KBM-7 (cell line): ENCODE measurements at regions not wholly inside any gene's neighbourhood (a gene's known extent, or its start where the extent isn't known, plus 50 kb on each side); places are given as distances from the start of the nearest gene placed in this dataset.

ENCODE experiments used
- DNase-seq: peaks from one replicate; pipeline ENCODE4 v3.0.0-alpha.2; 2015
- in situ Hi-C: fragments of 300-500 bp; cut with MboI; formaldehyde crosslinking; loops from 2 replicates; pipeline ENCODE4 v1.14.3; 2020; ENCODE audit warnings: low sequenced_read_pairs, low pct_unique_long_range_greater_than_20kb, mixed read lengths

DNA sequence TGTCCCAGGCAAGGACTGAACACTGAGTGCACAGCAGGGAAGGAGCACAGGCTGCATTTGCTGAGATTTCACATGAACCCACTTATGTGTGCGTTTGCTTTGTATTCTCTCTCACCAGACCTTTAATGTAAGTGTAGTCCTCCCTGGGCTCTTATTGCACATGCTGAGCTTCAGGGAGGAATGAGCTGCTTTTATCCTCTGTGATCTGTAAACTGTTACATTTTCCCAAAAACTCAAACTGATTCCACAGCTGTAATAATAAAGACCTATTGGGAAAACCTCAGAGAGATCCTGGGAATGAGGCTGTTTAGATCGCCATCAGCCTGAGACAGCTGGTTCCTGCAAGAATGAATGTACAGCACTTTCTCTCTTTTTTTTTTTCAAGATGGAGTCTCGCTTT is 53.6 kb upstream of the ADORA2B start:
- no peak for DNase-seq
- in situ Hi-C loops: no loop called here

DNA sequence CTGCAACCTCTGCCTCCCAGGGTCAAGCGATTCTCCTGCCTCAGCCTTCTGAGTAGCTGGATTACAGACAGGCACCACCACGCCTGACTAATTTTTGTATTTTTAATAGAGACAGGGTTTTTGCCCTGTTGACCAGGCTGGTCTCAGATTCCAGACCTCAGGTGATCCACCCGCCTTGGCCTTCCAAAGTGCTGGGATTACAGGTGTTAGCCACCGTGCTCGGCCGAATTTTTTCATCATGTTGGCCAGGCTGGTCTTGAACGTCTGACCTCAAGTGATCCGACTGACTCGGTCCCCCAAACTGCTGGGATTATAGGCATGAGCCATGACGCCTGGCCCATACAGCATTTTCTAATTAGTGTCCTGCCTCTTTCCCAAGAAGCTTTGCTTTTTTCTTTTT is 52.7 kb upstream of the ADORA2B start:
- in situ Hi-C loops: no loop called here
- no peak for DNase-seq

DNA sequence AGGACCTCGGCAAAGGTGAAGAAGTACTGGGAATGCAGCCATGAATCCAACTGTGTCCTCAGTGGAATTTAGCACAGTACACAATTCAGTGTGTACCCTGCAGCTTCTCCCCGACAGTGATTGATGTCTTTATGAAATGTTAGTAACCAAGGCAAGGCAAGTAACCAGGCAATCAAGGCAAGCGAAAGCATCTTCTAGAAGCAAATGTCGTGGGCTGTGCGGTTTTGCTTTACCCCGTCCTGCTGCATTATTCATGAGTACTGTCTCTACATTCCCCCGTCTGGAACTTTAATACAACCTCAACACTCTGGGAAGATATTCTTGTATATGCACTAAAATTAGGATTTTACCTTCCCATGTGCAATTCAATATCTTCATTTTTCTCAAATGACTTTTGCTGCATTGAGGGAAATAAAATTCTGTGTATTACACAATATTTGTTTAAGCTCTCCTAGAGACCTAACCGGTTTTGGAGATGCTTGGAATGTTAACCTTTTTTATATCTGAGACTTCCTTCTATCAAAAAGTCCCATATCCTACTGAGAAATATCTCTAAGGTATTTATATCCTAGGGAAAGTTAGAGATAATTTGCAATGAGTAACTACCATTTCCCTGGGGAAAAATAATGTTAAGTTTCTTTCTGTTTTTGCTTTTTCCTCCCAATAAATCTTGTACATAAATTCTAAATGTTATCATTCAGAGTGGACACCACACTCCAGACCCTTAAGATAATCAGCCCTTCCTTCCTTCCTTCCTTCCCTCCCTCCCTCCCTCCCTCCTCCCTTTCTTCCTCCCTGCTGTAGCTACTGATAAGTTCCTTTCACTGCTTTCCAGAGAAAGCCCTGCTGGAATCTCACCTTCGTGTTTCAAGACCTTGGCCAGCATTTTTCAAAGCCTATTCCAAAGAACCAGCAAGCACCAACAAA is 51.9 kb upstream of the ADORA2B start:
- in situ Hi-C loops: no loop called here

DNA sequence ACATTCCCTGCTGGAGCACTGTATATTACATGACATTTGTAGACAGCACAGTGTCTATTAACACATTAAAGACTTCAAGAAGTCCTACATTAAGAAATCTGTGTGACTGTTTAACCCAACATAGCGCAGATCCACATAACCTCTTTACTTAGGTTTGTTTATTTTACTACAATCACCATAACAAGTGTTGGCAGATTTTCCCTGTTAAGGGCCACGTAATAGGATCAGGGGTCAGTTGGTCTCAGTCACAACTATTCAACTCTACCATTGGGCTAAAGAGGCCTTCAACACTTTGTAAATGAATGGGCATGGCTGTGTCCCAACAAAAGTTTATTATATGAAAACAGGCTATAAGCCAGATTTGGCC is 51.3 kb upstream of the ADORA2B start:
- no peak for DNase-seq
- in situ Hi-C loops: no loop called here

More for the DNA sequence above, 51.9 kb upstream of the ADORA2B start:
- no peak for DNase-seq

DNA sequence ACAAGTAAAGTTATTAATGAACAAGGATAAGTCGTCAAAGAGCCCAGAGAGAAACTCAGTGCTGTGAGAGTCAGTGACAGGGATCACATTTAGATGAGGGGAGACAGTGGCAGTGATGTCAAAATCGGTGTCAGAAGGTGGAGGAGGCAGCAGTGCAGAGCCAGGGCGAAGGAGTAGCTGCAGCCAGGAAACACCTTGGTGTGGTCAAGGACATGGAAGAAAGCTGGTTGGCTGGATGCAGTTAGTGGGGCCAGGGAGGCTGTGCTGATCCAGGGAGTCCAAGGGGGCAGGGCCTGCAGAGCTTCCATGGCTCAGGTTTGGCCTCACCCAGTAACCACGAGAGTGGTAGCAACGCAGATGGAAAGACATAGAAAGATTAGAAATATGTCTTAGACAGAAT is 50.7 kb upstream of the ADORA2B start:
- in situ Hi-C loops: no loop called here
- peak; percentile 73 for DNase-seq

DNA sequence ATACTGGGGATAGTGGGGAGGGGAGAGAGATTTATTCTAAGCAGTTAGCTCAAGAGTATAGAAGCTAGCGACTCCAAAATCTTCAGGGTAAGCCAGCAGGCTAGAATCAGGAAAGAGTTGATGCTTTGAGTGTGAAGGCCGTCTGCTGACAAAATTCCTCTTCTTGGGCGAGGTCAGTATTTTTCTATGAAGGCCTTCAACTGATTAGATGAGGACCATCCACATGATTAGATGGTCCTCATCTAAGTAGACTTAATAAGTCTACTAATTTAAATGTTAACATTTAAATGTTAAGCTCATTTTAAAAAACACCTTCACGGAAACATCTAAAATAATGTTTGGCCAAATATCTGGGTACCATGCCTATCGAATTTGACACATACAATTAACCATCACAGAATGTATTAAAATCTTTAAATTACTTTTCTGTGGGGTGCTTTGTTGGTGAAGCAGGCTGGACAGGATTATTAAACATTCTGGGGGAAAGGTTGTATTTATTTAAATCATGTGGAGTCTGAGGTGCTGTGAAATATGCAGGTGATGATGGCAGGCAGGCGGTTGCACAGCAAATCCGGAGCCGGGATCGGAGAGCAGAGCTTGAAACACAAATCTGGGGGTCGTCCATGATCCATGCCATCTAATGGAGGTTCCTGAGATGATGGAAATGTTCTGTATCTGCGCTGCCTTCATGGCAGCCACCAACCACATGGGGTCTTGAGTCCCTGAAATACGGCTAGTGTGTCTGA is 49.8 kb upstream of the ADORA2B start:
- no peak for DNase-seq
- in situ Hi-C loops: no loop called here
